ENCODE measurements at regions not wholly inside any gene's neighbourhood (a gene's known extent, or its start where the extent isn't known, plus 50 kb on each side); places are given as distances from the start of the nearest gene placed in this dataset.

- no peak for TF ChIP-seq EZH2phosphoT487 (IDR thresholded peaks at IDR 0.05; ENCODE audit: insufficient read depth, low read depth)
- TF ChIP-seq EZH2 (IDR thresholded peaks at IDR 0.05; ENCODE audit: insufficient read depth, poor library complexity, severe bottlenecking): no peak
Observed at GRCh38 chr2:8171608-8172007, 510.2 kb upstream of the ID2 start.

All from GM23248 (cell line).